ENCODE measurements at regions not wholly inside any gene's neighbourhood (a gene's known extent, or its start where the extent isn't known, plus 50 kb on each side); places are given as distances from the start of the nearest gene placed in this dataset.
"Not testable (repeated sequence)": the region's sequence is repeated elsewhere in the genome, so short reads cannot be mapped to it uniquely, and the experiment has no call there.

DNA sequence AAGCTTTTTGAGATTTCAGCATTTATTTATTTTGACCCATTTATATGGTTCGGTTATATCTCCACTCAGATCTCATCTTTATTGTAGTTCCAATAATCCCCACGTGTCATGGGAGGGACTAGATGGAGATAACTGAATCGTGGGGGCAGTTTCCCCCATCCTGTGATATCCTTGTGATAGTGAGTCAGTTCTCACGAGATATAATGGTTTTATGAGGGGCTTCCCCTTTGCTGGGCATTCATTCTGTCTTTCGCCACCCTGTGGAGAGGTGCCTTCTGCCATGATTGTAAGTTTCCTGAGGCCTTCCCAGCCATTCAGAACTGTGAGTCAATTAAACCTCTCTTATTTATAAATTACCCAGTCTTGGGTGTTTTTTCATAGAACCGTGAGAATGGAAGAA lies 96.5 kb upstream of the PCSK1 start:
- DNase-seq = no peak

GRCh38 chr5:96530901-96531300 lies 97.9 kb upstream of the PCSK1 start:
- DNase-seq = no peak

- DNase-seq = no peak
Measured at GRCh38 chr5:96533371-96533770, 100.3 kb upstream of the PCSK1 start.

DNA sequence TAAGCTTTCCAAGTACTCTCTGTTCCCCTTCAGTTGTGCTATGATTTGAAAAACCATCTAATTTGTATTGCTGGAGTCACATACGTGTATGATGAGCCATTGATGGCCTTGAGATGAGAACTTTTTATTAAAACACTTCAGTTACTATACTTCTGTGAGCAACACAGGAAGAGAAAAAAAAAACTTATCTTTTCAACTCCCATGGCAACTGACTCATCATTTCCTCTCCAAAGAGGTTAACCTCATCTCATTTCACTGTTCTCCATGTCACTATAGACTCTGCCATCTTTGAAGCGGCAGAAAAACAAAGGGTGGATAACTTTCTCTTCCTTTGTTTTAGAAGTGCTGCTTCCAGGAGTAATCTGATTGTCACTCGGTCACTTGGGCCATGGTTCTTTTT lies 104.3 kb upstream of the PCSK1 start:
- DNase-seq = peak; percentile 4

GRCh38 chr5:96538808-96539250 lies 105.8 kb upstream of the PCSK1 start:
- no peak for DNase-seq

GRCh38 chr5:96546120-96546519 lies 113.1 kb upstream of the PCSK1 start:
- DNase-seq = no peak

DNA sequence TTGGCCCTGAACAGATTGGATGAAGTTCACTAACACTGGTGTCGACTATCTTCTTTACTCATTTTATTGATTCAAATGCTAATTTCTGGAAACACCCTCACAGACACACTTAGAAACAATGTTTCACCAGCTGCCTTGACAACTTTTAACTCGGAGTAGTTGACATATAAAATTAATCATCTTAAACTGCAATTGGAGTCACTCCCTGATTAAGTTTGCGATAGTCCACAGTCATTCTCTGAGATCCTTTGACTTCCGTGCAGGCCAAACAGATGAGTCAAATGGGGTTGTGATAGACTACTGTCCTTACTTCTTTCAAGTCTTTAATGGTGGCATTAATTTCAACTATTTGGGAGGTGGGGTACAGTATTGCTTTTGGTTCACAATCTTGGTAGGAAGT lies 114.4 kb upstream of the PCSK1 start:
- DNase-seq = no peak

DNA sequence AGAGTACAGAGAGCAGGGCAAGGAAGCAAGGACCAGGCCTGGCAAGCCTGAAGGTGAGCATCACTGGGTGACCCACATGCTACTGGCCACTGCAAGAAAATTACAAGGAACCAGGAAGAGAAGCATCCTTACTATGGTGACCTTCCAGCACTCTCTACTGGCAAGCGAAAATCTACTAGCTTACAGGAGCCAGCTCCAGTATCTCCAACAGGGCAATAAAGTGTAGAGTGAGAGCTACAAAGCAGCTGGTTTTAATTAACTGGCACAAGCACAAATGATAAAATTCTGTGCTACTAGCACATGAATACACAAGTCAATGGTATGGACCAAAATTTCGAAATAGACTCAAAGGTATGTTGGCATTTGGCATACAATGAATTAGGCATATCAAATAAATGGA lies 113.3 kb upstream of the CAST start:
- DNase-seq = no peak

- DNase-seq = not testable (repeated sequence)
Measured at GRCh38 chr5:96560857-96561256, 101.3 kb upstream of the CAST start.

DNA sequence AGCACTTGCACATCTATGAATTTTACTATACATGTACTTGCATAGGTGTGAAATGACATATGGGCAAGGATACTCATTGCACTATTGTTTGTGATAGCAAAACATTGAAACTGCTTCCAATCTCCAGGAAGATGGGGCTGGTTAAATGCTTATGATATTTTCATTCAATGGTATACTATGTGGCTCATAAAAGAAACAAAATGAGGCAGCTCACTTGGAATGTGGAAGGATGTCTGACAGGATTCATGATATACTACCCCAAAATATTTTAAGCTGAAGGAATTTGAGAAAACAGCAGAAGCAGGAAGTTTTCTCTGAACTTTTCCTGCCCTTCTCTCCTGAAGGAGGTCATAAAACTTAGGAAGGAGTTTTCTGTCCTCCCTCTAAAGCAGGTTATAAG lies 99.6 kb upstream of the CAST start:
- no peak for DNase-seq

- DNase-seq = no peak
Measured at GRCh38 chr5:96563816-96564215, 98.4 kb upstream of the CAST start.

- no peak for DNase-seq
Measured at GRCh38 chr5:96565582-96566265, 96.5 kb upstream of the CAST start.

GRCh38 chr5:96566833-96567587 lies 95.2 kb upstream of the CAST start:
- no peak for DNase-seq

DNA sequence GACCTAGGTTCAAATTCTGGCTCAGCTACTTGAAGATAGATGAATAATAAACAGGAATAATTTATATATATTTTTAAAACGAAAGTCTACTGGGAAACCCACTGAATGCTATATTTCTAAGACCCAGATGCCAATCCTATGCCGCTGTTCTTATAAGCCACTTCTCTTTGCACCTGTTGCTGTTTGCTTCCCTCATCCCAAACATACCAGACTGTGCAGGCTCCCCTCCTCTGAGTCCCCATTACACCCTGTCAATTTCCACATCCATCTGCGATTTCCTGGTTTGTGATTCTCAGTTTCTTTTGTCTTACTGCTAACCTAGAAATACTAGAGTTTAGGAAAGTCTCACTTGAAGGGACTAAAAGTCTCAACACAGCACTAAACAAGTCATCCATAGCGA lies 92.8 kb upstream of the CAST start:
- DNase-seq = no peak

DNA sequence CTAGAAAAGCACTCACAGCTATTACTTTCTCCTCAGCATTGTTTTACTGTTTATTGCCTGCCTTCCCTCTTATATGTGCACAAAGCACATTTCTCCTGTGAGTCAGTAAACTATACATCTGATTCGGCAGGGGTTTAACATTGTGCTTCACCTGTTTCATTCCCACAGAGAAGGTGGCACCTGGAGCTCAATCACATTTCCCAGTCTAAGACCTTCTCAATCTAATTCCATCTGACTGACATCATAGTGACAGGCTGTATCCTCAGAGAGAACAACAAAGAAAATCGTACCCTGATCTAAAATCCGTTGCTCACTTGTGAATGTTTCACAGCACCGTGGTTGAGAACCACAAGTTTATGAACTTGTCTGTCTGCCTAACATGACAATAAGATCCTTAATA lies 92.4 kb upstream of the CAST start:
- DNase-seq = no peak

DNA sequence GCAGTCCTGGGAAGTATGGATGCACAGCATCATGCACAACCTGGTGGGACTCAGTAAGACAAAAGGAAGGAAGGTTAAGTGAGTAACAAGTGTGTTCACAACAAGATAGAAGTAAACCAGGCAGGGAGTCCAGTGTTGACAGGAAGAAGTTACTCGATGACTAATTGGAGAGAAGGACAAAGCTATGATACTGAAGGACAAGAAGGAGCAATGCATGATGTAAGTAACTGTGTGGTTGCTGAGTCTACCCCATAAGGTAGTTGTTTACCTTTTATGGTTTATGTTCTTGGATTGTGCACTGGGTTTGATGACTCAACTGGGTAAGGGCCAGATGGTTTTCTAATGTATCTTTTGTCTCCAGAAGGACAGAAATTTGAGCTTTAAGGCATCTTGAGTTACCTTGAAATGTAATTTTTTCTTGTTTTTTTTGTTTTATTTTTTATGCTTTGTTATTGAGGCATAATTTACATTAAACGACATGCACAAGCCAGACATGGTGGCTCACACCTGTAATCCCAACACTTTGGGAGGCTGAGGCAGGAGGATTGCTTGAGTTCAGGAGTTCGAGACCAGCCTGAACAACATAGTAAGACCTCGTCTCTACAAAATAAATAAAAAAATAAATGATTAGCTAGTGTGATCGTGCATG lies 89.2 kb upstream of the CAST start:
- no peak for DNase-seq

DNA sequence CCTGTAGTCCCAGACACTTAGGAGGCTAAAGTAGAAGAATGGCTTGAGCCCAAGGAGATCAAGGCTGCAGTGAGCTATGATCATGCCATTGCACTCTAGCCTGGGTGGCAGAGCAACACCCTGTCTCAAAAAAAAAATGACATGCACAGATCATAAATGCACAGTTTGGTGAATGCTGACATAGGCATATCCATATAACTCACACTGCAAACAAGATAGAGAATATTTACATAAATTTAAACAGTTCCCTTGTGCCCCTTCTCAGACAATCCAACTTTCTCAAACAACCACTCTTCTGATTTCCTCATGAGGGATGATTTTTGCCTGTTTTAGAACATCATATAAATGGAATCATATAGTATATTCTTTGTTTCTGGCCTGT lies 88.7 kb upstream of the CAST start:
- no peak for DNase-seq

GRCh38 chr5:96576876-96577275 lies 85.3 kb upstream of the CAST start:
- no peak for DNase-seq

DNA sequence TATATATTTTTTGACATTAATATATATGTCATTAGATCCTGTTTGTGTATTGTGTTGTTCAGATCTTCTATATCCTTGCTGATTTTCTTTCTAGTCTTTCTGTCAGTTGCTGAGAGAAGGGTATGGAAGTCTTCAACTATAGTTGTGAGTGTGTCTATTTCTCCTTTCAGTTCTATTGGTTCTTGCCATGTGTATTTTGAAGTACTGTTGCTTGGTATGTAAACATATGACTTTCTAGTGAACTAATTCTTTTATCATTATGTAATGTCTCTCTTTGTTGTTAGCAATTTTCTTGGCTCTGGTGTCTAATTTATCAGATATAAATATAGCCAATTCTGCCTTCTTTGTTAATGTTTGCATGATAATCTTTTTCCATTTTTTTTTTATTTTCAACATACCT lies 84.3 kb upstream of the CAST start:
- no peak for DNase-seq

GRCh38 chr5:96579711-96580110 lies 82.5 kb upstream of the CAST start:
- DNase-seq = no peak

- no peak for DNase-seq
Measured at GRCh38 chr5:96582343-96582742, 79.8 kb upstream of the CAST start.

DNA sequence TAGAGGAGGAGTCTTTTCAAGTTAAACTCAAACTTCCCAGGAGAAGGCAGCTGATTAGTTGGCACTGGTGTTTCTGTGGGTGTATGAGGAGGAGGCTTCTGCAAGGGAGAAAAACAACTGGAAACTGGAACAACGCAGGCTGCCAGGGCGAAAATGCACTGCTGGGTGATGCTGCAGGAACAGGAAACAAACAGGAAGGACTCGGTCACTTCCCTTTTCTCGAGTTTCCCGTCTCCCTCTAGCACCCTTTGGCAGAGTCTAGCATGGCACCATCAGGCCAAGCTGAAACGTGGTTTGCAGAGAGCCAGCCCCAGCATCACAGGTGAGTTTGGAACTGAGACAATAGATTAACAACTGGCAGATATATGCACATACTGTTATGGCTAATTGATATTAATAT lies 77.5 kb upstream of the CAST start:
- no peak for DNase-seq

- no peak for DNase-seq
Measured at GRCh38 chr5:96588539-96588938, 73.6 kb upstream of the CAST start.

DNA sequence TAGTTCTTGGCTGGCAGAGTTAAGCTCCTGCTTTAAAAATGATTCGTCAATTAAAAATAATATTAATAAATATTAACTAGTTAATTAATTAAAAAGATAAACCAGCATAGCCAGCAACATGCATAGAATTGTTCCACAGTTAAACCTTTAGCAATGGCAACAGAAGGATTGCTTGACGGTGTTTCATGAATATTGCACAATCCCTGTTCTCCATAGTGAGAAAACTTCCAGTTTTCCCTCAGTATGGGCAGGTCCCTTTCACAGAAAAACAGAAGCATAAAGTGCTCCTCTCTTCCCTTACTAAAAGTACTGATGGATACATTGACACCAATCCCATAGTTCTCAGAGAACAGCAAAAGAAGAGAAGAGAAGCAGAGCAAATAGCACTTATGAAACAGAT lies 71.4 kb upstream of the CAST start:
- no peak for DNase-seq

Data from activated gamma-delta T cell treated with Interleukin-2 at 50 U/mL for 16 hours (primary cell).